CD4-positive, alpha-beta T cell treated with Interleukin-15 for 4 hours (primary cell): ENCODE measurements at regions not wholly inside any gene's neighbourhood (a gene's known extent, or its start where the extent isn't known, plus 50 kb on each side); places are given as distances from the start of the nearest gene placed in this dataset.

Experiments used
- DNase-seq: peaks from one replicate; pipeline ENCODE4 v3.0.0-alpha.2; 2020; ENCODE audit warnings: low spot score

DNA sequence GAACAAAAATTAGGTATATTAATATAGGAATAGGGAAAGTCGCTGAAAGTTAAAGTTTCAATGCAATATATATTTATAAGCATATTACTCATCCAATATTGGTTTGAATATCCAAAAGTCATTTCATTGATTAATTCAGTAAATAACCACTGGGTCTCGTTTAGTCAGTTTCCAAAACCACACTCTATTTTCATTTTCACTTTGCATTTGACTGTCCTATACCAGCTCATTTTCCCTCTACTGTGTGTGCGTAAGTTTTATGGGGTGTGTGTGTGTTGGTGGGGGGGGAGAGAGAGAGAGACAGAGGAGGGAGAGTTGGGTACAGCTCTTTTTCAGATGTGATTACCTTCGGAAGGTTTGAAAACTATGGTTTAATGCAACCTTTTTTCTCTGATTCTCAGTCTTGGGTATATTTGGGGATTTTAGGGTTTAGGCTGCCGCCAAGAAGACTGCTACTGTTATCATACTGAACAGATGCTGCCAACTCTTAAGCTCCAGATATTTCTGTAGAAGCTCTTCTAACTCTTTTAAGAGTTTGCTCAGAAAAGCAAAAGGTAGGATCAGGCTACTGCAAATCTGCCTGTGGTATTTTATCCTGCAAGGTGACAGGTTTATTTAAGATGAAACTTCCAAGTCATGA, 1427.4 kb downstream of the PCDH7 start:
- DNase-seq: no peak

DNA sequence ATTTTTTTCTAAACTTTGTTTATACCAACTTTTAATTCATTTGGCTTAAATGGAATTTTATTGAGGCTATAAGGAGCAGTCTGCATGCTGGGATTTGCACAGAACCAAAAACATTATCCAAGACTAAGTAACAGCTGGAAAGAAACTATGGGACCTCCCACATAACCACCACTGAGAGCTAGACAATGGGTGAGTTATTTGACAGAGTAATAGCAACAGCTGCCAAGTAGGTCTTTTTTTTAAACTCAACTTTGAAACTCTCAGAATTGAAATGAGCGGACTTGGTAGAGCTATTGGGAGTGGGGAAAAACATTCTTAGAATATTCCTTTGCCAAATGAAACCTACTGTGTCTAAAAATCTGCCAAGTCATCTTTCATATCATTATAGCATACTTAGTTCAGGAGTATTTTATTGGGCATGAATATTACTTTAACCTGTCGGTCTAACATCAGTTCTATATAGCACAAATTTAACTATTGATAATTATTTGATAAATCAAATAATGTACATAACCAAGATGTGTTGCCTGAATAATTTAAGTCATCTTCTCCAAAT, 1428.0 kb downstream of the PCDH7 start:
- DNase-seq: no peak

DNA sequence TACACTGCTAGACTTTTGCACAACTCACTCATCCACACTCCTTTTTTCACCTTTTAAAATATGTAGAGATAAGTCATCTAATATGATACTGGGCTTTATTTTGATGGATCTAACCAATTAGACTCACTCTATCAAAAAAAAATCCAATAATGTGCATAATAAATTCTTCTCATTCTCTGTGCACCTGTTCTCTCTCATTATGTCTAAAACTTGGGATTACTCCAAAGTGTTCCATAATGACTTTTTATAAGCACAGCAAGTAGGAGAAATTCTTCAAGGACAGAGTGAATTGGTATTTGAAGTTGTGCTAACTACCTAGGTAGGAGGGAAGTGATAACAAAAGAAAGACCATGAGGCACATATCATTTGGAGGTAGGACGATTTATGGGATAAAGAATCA, 1438.8 kb downstream of the PCDH7 start:
- no peak for DNase-seq

DNA sequence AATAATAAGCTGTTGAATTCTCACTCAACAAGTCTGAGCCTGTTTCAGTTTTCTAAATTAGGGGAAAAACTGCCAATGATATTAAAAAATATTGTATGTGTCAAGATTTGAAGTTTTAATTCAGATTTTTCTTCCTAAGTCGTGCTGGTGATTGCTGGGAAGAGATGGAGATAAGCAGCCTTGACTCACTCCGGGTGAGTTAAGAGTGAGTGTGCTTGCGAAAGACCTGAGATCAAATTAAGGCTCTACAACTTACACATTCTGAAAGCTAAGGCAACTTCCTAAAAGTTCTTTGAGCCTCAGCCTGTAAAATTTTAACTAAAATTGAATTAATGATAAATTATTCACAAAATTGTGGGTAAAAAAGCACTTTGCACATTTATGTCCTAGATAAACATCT, 1441.2 kb downstream of the PCDH7 start:
- DNase-seq: no peak

DNA sequence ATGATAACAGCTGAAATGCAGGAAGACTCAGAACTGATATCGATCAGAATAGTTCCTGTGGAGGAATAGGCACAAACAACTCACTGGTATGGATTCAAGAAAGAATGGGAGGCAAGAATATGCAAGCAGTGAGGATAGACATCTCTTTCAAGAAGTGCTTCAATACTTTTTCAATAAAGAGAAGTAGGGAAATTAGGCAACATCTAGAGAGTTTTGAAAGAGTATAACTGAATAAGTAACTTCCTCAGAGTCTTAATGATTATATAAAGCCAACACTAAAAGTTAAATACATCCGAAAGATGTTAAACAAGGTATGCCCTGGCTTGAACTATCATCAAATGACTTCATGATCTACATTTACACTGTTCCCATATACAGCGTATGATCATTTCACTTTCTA, 1443.0 kb downstream of the PCDH7 start:
- DNase-seq: no peak

DNA sequence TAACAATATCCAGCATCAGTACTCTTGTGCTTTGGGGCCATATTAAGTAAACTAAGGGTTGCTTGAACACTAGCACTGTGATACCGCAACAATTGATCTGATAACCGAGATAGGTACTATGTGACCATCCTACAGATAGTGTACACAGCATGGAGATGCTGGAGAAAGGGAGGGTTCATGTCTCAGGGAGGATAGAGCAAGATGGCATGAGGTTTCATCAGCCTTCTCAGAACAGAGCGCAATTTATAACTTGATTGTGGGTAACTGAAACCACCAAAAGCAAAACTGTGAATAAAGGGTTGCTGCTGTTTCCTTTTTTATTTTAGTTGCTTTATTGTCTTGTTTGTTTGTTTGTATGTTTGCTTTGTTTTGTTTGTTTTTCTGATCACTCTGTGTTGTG, 1449.7 kb downstream of the PCDH7 start:
- DNase-seq: no peak

DNA sequence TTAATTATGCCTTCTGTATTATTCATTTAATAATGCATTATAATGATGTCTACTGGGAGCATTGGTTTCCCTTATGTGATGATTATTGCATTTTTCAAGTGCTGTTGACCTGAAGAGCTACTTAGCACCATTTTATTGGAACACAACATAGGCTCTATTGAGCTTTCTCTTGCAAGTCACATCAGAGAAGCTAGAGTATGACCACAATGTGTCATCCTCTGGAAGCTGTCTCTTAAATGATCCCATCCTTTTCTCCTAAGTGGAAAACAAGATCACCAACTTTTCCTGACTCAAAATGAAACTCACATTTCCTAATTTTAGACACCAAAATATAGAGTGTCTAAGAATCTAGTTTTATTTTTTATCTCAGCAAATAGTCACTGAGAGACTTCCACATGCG, 1451.9 kb downstream of the PCDH7 start:
- DNase-seq: no peak

DNA sequence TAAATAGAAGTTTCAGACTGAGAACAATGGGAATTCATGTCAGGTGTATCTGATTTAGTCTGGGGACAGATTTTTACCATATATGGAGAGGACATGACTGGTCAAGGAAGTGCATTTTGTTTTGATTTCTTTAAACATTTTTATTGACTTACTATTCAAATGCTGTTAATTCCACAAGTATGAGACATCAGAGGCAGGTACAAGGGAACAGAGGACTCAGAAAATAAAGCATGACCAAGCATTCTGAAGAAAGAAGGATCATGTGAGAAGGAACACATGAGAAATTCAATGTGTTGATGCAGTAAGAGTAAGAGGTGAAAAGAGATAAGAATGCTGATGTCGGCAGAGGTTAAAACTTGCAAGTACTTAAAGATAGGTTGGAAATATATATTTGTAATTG, 1452.6 kb downstream of the PCDH7 start:
- DNase-seq: no peak

DNA sequence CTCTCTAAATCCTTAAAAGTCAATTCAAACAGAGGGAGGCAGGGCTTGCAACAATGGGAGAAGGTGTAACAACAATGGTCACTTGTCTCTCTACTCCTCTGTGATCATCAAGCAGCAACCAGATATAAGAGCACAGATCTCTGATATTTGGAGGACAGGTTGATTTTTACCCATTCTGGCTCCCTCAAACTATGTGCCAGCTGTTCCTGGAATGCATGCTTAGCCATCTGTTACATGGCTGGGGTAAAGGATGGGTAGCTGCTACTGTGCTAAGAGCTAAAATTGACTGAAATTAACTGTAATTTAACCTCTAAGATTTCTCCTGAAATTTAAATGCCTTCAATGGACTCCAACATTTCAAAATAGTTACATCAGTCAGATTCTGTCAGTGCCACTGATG, 1459.9 kb downstream of the PCDH7 start:
- DNase-seq: no peak

DNA sequence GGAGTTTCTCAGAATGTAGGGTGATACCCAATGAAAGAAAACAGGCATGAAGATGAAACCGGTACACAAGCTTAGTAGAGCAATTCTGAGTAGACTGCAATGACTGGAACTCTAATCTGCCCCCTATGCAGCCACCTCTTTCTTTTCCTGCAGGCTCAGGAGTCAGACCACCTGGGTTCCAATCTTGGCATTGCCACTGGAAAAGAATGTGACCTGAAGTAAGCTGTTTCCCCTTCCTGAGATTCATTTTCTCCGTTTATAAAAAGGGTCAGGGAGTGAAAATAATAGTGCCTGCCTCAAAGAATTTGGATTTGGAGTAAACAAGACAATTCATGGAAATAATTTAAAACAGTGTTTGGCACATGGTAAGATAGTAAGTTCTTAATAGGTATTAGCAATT, 1464.0 kb downstream of the PCDH7 start:
- DNase-seq: no peak

DNA sequence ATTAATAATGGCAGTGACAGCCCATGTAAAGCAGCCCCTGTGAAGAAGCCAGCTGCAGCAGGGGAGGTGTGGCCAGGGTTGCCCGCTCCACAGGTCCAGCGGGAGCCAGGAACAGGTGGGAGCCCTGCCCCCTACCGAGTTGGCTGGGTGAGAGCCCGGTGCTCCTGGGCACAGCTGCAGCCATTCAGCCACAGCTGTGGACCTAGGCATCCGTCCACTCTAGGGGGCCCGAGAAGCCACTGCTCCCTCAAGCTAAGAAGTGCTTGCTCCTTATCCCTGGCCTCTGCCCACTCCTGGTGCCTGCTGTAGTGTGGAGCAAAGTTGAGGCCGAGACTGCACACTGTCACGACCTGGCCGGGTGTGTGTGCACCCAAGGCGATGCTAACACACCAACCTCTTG, 1469.0 kb downstream of the PCDH7 start:
- no peak for DNase-seq

DNA sequence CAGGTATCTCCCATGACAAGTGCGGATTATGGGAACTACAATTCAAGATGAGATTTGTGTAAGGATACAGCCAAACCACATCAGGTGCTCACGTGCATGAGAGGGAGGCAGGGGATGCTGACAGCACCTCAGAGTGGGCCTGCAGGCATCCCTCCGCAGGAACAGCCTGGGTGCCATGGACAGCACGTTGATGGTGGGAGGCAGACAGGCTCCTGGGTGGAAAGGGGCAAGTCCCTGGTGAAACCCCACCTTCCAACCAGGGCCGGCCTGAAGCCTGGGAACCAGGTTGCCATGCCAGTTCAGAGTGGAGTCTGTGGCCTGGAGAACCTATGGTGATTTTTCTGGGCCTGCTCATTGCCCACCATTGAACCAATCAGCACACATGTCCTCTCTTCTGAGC, 1469.6 kb downstream of the PCDH7 start:
- no peak for DNase-seq

DNA sequence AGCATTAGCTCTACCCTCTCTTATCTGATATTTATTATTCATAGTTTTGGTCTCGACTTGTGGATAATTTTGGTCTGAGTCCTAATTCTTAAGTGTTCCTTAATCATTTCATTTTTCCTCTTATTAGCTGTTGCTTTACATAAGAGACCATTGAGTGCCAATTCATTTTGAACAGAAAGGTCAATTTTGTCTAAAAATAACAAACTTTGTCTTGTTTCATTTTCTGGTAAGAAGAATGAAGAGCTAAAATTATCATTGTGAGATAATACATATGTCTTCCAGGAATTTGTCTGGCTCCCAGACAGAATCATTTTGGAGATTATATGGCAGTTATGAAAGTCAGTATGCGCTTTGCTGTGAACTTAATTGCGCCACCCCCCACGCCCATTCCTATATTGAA, 1471.8 kb downstream of the PCDH7 start:
- DNase-seq: no peak

DNA sequence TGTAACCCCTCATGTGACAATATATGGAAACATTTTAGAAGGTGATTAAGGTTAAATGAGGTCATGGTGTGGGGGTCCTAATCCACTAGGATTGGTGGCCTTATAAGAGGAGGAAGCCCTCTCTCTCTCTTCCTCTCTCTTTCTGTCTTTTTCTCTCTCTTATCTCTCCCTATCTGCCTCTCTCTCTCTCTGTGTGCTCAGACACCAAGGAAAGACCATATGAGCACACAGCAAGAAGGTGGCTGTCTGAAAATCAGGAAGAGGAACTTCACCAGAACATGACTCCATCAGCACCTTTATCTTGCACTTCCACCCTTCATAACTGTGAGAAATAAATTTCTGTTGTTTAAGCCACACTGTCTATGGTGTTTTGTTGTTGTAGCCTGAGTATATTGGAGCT, 1472.2 kb downstream of the PCDH7 start:
- DNase-seq: no peak

DNA sequence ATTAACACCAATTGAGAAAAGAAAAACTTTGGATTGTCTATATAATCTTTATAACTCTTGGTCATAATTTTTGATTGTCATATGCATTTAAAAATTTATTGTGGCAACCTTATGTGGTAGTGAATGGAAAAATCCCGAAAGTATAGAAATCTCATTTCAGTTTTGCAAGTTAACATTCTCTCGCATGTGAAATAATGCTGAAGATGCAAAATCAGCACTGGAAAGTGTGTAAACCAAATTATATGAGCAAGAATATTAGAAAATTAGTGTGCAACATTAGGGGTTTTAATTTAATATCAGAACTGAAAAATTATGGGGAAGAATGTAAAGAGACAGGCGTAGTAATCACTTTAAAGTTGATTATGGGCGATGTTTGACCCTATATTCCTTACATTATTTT, 1472.8 kb downstream of the PCDH7 start:
- no peak for DNase-seq

DNA sequence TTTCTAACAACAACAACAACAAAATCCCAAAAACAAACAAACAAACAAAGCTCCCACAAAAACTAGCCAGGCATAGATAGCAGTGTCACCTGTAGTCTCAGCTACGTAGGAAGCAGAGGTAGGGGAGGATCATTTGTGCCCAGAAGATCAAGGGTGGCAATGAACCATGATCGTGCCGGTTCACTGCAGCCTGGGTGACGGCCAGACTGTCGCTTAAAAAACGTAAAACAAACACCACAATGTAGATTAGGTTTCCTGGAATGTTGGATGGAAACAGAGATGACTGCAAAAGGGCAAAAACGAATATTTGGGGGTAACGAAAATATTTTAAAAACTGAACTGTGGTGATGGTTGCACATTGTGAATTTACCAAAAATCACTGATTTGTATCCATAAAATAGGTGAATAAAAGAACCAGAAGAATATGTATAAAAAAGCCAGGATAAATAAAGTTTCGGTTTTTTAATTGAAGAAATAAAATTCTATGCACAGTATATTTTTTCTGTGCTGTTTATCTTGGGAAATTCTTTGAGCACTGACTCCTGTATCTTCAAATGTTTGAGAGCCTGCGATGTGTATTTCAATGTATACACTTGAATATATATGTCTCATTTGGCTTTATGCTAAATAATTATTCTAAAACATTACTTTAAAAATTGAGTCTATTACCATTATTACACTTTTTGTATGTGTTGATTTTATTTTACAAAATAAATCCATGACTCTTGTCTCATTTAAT, 1477.0 kb downstream of the PCDH7 start:
- DNase-seq: no peak

DNA sequence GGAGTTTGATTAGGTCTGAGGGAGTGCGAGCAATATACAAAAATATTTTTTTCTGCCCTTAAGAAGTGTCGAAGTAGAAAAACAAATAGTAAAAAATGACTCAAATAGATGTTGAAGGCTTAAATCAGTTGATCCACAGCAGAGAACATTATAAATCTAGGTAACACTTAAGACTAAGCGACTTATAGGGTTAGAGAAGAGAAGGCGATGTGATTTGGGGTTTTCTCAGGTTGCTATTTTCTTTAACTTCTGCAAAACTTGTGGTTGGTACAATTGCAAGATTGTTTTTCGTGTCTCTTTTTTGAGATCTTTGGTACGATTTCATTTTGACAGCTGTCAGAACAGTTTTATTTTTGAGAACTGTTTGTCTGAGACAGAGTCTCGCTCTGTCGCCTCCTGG, 1479.5 kb downstream of the PCDH7 start:
- DNase-seq: no peak

DNA sequence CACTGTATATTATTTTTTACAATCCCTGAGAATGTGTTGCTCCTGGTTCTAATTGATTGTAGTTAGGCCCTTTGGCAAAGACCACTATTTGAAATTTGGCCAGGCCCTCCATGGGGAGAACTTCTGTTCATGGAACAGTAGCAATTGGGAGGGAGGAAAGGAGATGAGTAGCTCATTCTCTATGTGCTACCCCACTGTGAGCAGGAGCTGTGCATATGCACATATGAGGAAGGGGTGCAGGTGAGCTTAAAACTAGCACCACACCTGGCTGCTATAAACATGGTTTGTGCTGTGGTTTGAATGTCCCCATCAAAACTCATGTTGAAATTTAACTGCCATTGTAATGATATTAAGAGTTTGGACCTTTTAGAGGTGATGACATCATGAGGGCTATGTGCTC, 1483.2 kb downstream of the PCDH7 start:
- no peak for DNase-seq

DNA sequence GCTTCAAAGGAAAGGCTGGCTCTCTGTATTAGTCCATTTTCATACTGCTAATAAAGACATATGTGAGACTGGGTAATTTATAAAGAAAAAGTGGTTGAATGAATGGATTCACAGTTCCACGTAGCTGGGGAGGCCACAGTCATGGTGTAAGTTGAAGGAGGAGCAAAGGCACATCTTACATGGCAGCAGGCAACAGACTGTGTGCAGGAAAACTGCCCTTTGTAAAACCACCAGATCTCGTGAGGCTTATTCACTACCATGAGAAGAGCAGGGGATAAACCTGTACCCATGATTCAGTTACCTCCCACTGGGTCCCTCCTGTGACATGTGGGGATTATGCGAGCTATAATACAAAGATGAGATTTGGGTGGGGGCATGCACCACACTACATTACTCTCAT, 1486.6 kb downstream of the PCDH7 start:
- DNase-seq: no peak

DNA sequence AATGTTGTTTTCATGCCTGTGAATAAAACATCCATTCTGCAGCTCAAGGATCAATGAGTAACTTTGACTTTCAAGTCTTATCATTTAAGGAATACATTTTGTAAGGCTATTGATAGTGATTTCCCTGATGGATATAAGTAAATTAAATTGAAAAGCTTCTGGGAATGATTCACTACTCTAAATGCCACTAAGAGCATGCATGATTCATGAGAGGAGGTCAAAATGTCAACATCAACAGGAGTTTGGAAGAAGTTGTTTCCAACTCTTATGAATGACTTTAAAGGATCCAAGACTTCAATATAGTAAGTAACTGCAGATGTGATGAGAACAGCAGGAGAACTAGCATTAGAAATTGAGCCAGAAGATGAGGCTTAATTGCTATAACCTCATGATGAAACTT, 1487.3 kb downstream of the PCDH7 start:
- DNase-seq: no peak

DNA sequence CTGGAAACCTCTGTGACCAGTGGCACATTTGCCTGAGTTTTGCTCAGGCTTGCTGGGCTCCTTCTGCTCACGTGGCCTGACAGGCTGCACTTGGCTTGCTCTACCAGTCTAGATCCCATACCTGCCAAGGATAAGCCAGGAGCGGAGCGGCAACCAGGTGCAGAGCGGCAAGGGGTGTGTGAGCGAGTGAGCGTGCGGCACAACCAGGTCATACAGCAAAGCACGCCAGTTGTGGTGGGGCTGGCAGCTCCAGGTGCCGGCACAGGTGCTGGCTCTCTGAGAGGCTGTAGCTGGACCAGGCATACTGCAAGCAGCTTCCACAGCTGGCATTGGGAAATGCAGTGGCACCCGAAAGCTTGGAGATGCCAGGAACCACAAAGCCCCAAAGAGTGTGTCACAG, 1495.1 kb downstream of the PCDH7 start:
- DNase-seq: no peak

DNA sequence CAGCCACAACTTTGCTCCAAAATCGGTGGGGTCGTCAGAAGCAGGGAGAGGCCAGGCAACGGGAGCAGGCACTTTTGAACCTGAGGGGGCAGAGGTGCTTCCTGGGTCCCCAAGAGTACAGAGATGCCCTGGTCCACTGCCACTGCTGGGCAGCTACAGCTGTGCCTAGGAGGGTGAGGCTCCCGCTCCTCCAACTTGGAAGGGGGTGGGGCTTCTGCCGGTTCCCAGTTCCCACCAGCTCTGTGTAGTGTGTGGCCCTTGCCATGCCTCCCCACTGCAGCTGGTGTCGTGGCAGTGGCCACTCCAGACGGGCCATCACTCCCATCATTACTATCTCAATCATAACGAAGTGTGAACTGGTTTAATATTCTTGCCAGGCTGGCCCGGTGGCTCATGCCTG, 1496.3 kb downstream of the PCDH7 start:
- DNase-seq: no peak

DNA sequence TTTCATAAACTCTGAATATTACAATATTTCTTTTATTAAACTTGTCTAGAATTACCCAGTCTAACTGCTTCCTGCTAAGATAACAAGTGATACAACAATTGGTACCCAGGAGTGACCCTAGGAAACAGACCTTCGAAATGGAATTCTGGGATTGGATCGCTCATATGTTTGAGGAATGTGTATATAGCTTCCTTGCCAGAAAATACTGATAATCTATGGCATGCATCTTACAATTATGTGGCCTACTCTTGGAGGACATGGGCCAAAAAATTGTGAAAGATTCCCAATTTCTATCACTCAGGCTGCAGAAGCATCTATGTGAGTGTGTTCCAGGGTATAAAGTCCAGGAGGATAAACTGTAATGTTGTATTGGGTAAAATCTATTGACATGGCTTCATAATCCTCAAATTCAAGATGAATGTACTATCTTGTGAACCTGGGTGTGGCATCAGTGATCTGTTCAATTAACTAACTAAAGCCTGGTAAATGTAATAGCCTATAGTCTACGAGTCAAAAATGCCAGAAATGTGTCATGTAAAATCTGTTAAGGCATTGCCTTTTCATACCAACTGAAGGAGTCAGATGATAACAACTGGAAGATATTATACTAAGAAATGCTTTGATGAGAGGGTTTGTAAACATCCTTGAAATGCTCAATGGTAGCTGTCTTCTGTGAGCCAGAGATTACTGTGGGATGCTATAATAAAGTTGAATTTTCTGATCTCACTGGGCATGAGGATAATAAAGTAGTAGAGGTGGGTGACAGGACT, 1499.3 kb downstream of the PCDH7 start:
- DNase-seq: no peak
